HepG2 (cell line): ENCODE measurements at regions not wholly inside any gene's neighbourhood (a gene's known extent, or its start where the extent isn't known, plus 50 kb on each side); places are given as distances from the start of the nearest gene placed in this dataset.

ENCODE experiments used
- ATAC-seq: fragments of 200-7000 bp; cut with Tn5 transposase; 3 replicates; pipeline ENCODE4 v1.9.1; 2020; ENCODE audit warnings: mild to moderate bottlenecking, moderate library complexity
- BruUV-seq: library from RNA; stranded (reverse); fragments of 400-500 nt; replicated peaks from 2 replicates; lab custom pipeline; 2021; lab: Mats Ljungman, UMichigan
- CTCF ChIA-PET: fragments of 300-600 bp; formaldehyde crosslinking; extraction: SDS; loops from one replicate; lab custom pipeline; 2021; ENCODE audit warnings: low total read pairs, inconsistent platforms, low intra/inter-chr PET ratio; lab: Yijun Ruan, JAX
- POLR2A ChIA-PET: fragments of 350-600 bp; sonication (Branson Sonifier 250); formaldehyde crosslinking; loops from one replicate; lab custom pipeline; 2020; ENCODE audit warnings: antibody characterized with exemption, inconsistent platforms; lab: Yijun Ruan, JAX
- DNase-seq: peaks from one replicate; pipeline ENCODE4 v3.0.0-alpha.2; 2015; ENCODE audit warnings: low spot score
- FAIRE-seq: peaks from 3 replicates; lab custom pipeline; 2011; peaks lifted over from hg19 to GRCh38; lab: Jason Lieb, UNC
- H2AFZ ChIP-seq: one replicate; pipeline ENCODE4 v1.6.1; 2011; ENCODE audit warnings: low read length, inconsistent platforms
- H3K27ac ChIP-seq: fragments of 300-600 bp; 3 replicates; pipeline ENCODE4 v1.8.0; 2011; ENCODE audit warnings: mixed run types, mild to moderate bottlenecking, mixed read lengths, low read length, inconsistent platforms; ENCODE audit not compliant: insufficient read depth; ENCODE audit errors: extremely low read length
- H3K27me3 ChIP-seq, 2 experiments: fragments of 200-600 bp in 1 of 2; 2 replicates in 1 of 2; 3 replicates in 1 of 2; pipeline versions ENCODE4 v1.6.0 to v1.8.0; 2011; ENCODE audit warnings: low read length in 2 of 2, mild to moderate bottlenecking in 2 of 2, moderate library complexity in 2 of 2, inconsistent platforms in 1 of 2; ENCODE audit not compliant: insufficient read depth in 2 of 2, control insufficient read depth in 1 of 2
- H3K36me3 ChIP-seq, 2 experiments: fragments of 200-600 bp in 1 of 2; replicated peaks in 1 of 2; 2 replicates in 1 of 2; 3 replicates in 1 of 2; pipeline versions ENCODE4 v1.5.1 to v1.8.0; 2011; ENCODE audit warnings: low read length in 2 of 2, inconsistent platforms in 1 of 2; ENCODE audit not compliant: insufficient read depth in 2 of 2, control insufficient read depth in 1 of 2
- H3K4me1 ChIP-seq: 2 replicates; pipeline ENCODE4 v1.5.1; 2012; ENCODE audit warnings: low read length, inconsistent platforms; ENCODE audit not compliant: insufficient read depth
- H3K4me2 ChIP-seq: 2 replicates; pipeline ENCODE4 v1.6.0; 2011; ENCODE audit warnings: low read depth, low read length, inconsistent platforms
- H3K4me3 ChIP-seq, 3 experiments: fragments of 200-600 bp in 1 of 3; sonication (generic), shearing (Covaris generic) in 1 of 3; replicated peaks in 1 of 3; 2 replicates each; pipeline ENCODE4 v1.5.1; 2011 to 2016; ENCODE audit warnings: low read length in 3 of 3, inconsistent platforms in 2 of 3, low read depth in 2 of 3, mild to moderate bottlenecking in 2 of 3, control low read depth in 1 of 3, mixed read lengths in 1 of 3; ENCODE audit not compliant: insufficient read depth in 1 of 3
- H3K79me2 ChIP-seq: one replicate; pipeline ENCODE4 v1.6.1; 2011; ENCODE audit warnings: low read length, inconsistent platforms; ENCODE audit not compliant: insufficient read depth
- H3K9ac ChIP-seq: 2 replicates; pipeline ENCODE4 v1.6.0; 2011; ENCODE audit warnings: mild to moderate bottlenecking, low read depth, low read length, inconsistent platforms; ENCODE audit not compliant: insufficient read depth
- H3K9me3 ChIP-seq: 2 replicates; pipeline ENCODE4 v1.5.1; 2012; ENCODE audit warnings: mild to moderate bottlenecking, low read length
- H4K20me1 ChIP-seq: 2 replicates; pipeline ENCODE4 v1.6.0; 2011; ENCODE audit warnings: inconsistent platforms, mild to moderate bottlenecking, low read length, moderate library complexity; ENCODE audit not compliant: insufficient read depth
- MAFF ChIP-seq: IDR thresholded peaks from 2 replicates; pipeline ENCODE4 v1.6.1; 2011; ENCODE audit warnings: low read depth, low read length, improper control_type of control experiment
- MAFK ChIP-seq, 2 experiments: IDR thresholded peaks in 1 of 2; conservative IDR thresholded peaks in 1 of 2; 2 replicates each; pipeline ENCODE4 v1.6.1; 2011; ENCODE audit warnings: improper control_type of control experiment in 2 of 2, low read length in 2 of 2
- MYNN ChIP-seq: sonication (generic); formaldehyde crosslinking; IDR thresholded peaks from 2 replicates; pipeline ENCODE4 v1.4.0; 2020; ENCODE audit warnings: mild to moderate bottlenecking, low read depth, missing genetic modification reagents
- NR2F1 ChIP-seq, 2 experiments: fragments of 450-650 bp in 1 of 2; formaldehyde crosslinking in 1 of 2; IDR thresholded peaks; 2 replicates each; pipeline versions ENCODE4 v1.5.0 to v1.6.1; 2016 to 2020; ENCODE audit warnings: mild to moderate bottlenecking in 1 of 2, missing compliant biosample characterization in 1 of 2, missing genetic modification reagents in 1 of 2, moderate library complexity in 1 of 2
- TBL1XR1 ChIP-seq: fragments of 150-350 bp; IDR thresholded peaks from 2 replicates; pipeline ENCODE4 v1.6.1; 2014; ENCODE audit warnings: borderline replicate concordance, low read length; ENCODE audit not compliant: partially characterized antibody
- ZNF260 ChIP-seq: sonication (generic); formaldehyde crosslinking; IDR thresholded peaks from 2 replicates; pipeline ENCODE4 v1.4.0; 2020; ENCODE audit warnings: missing genetic modification reagents, low read depth, mild to moderate bottlenecking, borderline replicate concordance
- ZNF816 ChIP-seq: sonication (generic); formaldehyde crosslinking; IDR thresholded peaks from 2 replicates; pipeline ENCODE4 v1.8.0; 2022; ENCODE audit warnings: missing genetic modification reagents, mild to moderate bottlenecking, borderline replicate concordance
- WGBS: methylation state at CpG from one replicate; pipeline ENCODE4 v1.1.6; 2017; ENCODE audit warnings: low lambda C conversion rate; 5-methylcytosine and 5-hydroxymethylcytosine counted together
- in situ Hi-C: cut with HindIII; loops from 2 replicates; pipeline ENCODE4 v1.10.0; 2017; ENCODE audit warnings: low pct_unique_long_range_greater_than_20kb; ENCODE audit not compliant: extremely low pct_ligation_motif_present
- intact Hi-C: fragments of 100-400 bp; cut with micrococcal nuclease; formaldehyde crosslinking; loops from one replicate; pipeline ENCODE4 v1.10.0; 2022; ENCODE audit not compliant: unreplicated experiment
- TF ChIP-seq, protein P1 (sequence below): sonication (generic); formaldehyde crosslinking; IDR thresholded peaks from 2 replicates; pipeline ENCODE4 v1.8.0; 2022; ENCODE audit warnings: missing genetic modification reagents, mild to moderate bottlenecking, inconsistent platforms, borderline replicate concordance
- TF ChIP-seq, protein P2 (sequence below): sonication (generic); formaldehyde crosslinking; IDR thresholded peaks from 2 replicates; pipeline ENCODE4 v1.8.0; 2022; ENCODE audit warnings: low read depth, missing genetic modification reagents
- TF ChIP-seq, protein P3 (sequence below): sonication (generic); formaldehyde crosslinking; IDR thresholded peaks from 2 replicates; pipeline ENCODE4 v1.5.1; 2020; ENCODE audit warnings: mild to moderate bottlenecking, missing genetic modification reagents, borderline replicate concordance

DNA sequence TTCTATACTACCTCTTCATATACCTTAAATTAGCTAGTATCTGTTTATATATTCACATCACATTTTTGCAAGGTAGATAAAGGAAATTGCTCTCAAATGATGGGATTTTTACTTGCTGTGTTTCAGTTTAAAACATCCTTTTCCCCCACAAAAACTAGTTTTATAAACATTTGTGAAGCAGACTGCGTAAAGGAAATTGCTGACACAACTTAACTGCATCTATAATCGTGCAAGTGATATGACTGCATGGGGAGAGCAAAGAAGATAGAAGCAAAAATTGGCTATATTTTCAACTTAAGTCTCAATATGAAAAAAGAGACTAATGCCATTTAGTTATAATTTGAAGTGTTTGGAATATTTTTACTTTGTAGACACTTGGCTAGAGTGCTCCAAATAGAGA lies 385.2 kb downstream of the C4orf33 start:
- no peak overlapping the region for H3K4me3 ChIP-seq
- ATAC-seq (no peak), DNase-seq (no peak), FAIRE-seq (no peak)
- ChIA-PET CTCF (no interaction called here), POLR2A (no interaction called here)
- in situ Hi-C loops, result no loop called here
- H3K27ac ChIP-seq, result no peak overlapping the region
- H2AFZ ChIP-seq, result no peak overlapping the region
- H4K20me1 ChIP-seq, result no peaks in the 10 kb centered on the region
- TF ChIP-seq MAFF (peak; percentile 67), MYNN (CRISPR knock-in tag) (no peak), MAFK (conservative IDR thresholded peaks at IDR 0.05 in 1 of 2, IDR thresholded peaks at IDR 0.05 in 1 of 2; ENCODE audit: low read length in 2 of 2) (peak; percentile 63 to 71)
- H3K27me3 ChIP-seq, result no peaks in the 10 kb centered on the region
- H3K9ac ChIP-seq, result no peak overlapping the region
- intact Hi-C loops, result no loop called here
- no peaks in the 10 kb centered on the region for H3K79me2 ChIP-seq
- no peaks in the 10 kb centered on the region for H3K36me3 ChIP-seq
- H3K4me1 ChIP-seq, result no peaks in the 10 kb centered on the region
- WGBS, result 3% methylated on average over 2 of the region's 2 CpGs
- no peaks in the 10 kb centered on the region for H3K9me3 ChIP-seq
- no TSS peak for BruUV-seq
- H3K4me2 ChIP-seq, result no peak overlapping the region

DNA sequence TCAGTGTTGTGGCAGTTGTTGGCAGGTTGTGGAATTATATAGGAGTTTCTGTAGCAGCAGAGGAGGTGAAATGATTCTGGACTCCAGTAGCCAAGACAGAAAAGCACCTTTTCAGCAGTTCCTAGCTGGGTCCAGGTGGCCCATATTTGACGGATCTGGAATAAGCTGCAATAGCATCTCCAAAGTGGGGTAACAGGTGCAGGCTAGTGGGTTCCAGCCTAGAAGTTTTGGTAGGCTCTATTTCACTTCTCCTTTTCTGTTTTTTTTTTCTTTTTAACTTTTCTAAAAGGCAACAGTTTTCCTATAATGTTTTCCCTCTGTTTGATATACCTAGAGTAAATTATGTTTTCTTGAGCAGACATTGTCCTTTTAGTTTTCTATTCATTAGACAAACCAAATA lies 392.5 kb downstream of the C4orf33 start:
- Histone ChIP-seq H3K79me2 (no peaks in the 10 kb centered on the region), H3K4me1 (no peaks in the 10 kb centered on the region), H3K4me2 (no peak overlapping the region), H3K9ac (no peak overlapping the region), H3K9me3 (no peaks in the 10 kb centered on the region), H3K27me3 (no peaks in the 10 kb centered on the region), H4K20me1 (no peaks in the 10 kb centered on the region), H3K27ac (no peak overlapping the region), H3K36me3 (no peaks in the 10 kb centered on the region), H3K4me3 (no peak overlapping the region), H2AFZ (no peak overlapping the region)
- BruUV-seq, result no TSS peak
- 0% methylated on average over 1 of the region's 1 CpG for WGBS
- CTCF ChIA-PET, result no interaction called here
- no peak for DNase-seq
- intact Hi-C loops (no loop called here), in situ Hi-C loops (no loop called here)
- POLR2A ChIA-PET, result no interaction called here
- no peak for FAIRE-seq
- no peak for ATAC-seq
- TF ChIP-seq, protein P1, sequence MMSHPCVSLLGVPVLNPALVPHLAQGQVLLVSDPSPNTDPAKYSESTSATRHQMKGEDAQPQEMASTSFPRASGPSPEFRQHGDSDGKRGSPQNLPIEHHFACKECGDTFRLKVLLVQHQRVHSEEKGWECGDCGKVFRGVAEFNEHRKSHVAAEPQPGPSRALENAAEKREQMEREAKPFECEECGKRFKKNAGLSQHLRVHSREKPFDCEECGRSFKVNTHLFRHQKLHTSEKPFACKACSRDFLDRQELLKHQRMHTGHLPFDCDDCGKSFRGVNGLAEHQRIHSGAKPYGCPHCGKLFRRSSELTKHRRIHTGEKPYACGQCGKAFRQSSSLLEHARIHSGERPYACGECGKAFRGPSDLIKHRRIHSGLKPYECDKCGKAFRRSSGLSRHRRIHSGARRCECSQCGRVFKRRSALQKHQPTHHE (CRISPR knock-in tag), result no peak
- TF ChIP-seq ZNF260, result no peak
- TF ChIP-seq, protein P2, sequence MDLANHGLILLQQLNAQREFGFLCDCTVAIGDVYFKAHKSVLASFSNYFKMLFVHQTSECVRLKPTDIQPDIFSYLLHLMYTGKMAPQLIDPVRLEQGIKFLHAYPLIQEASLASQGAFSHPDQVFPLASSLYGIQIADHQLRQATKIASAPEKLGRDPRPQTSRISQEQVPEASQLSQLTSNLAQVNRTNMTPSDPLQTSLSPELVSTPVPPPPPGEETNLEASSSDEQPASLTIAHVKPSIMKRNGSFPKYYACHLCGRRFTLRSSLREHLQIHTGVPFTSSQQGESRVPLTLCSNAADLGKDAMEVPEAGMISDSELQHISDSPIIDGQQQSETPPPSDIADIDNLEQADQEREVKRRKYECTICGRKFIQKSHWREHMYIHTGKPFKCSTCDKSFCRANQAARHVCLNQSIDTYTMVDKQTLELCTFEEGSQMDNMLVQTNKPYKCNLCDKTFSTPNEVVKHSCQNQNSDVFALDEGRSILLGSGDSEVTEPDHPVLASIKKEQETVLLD (CRISPR knock-in tag), result no peak
- TF ChIP-seq, protein P3, sequence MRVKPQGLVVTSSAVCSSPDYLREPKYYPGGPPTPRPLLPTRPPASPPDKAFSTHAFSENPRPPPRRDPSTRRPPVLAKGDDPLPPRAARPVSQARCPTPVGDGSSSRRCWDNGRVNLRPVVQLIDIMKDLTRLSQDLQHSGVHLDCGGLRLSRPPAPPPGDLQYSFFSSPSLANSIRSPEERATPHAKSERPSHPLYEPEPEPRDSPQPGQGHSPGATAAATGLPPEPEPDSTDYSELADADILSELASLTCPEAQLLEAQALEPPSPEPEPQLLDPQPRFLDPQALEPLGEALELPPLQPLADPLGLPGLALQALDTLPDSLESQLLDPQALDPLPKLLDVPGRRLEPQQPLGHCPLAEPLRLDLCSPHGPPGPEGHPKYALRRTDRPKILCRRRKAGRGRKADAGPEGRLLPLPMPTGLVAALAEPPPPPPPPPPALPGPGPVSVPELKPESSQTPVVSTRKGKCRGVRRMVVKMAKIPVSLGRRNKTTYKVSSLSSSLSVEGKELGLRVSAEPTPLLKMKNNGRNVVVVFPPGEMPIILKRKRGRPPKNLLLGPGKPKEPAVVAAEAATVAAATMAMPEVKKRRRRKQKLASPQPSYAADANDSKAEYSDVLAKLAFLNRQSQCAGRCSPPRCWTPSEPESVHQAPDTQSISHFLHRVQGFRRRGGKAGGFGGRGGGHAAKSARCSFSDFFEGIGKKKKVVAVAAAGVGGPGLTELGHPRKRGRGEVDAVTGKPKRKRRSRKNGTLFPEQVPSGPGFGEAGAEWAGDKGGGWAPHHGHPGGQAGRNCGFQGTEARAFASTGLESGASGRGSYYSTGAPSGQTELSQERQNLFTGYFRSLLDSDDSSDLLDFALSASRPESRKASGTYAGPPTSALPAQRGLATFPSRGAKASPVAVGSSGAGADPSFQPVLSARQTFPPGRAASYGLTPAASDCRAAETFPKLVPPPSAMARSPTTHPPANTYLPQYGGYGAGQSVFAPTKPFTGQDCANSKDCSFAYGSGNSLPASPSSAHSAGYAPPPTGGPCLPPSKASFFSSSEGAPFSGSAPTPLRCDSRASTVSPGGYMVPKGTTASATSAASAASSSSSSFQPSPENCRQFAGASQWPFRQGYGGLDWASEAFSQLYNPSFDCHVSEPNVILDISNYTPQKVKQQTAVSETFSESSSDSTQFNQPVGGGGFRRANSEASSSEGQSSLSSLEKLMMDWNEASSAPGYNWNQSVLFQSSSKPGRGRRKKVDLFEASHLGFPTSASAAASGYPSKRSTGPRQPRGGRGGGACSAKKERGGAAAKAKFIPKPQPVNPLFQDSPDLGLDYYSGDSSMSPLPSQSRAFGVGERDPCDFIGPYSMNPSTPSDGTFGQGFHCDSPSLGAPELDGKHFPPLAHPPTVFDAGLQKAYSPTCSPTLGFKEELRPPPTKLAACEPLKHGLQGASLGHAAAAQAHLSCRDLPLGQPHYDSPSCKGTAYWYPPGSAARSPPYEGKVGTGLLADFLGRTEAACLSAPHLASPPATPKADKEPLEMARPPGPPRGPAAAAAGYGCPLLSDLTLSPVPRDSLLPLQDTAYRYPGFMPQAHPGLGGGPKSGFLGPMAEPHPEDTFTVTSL (CRISPR knock-in tag), result no peak
- TF ChIP-seq TBL1XR1, result no peak
- TF ChIP-seq ZNF816, result no peak
- no peak for TF ChIP-seq NR2F1 (CRISPR knock-in tag; IDR thresholded peaks at IDR 0.05)
